ENCODE measurements at regions not wholly inside any gene's neighbourhood (a gene's known extent, or its start where the extent isn't known, plus 50 kb on each side); places are given as distances from the start of the nearest gene placed in this dataset.

- no peaks in the 10 kb centered on the region for H3K4me1 Mint-ChIP-seq (ENCODE audit: low read depth, unreplicated experiment)
- H3K27me3 ChIP-seq (ENCODE audit: insufficient read depth, low read length), result no peaks in the 10 kb centered on the region
- no peaks in the 10 kb centered on the region for H3K36me3 ChIP-seq (ENCODE audit: insufficient read depth, low read length)
- TF ChIP-seq EZH2 (IDR thresholded peaks at IDR 0.05; ENCODE audit: insufficient read depth, low read length), result no peak
- no peak for TF ChIP-seq CTCF (IDR thresholded peaks at IDR 0.05; ENCODE audit: insufficient read depth, low read depth, low read length)
- no peak overlapping the region for H3K4me2 ChIP-seq (ENCODE audit: low read length)
- no peak overlapping the region for H3K4me3 ChIP-seq (ENCODE audit: insufficient read depth, low read depth, low read length)
- no peaks in the 10 kb centered on the region for H3K79me2 ChIP-seq (ENCODE audit: insufficient read depth, low read length)
- H3K27ac Mint-ChIP-seq (ENCODE audit: unreplicated experiment), result no peak overlapping the region
- H3K27ac ChIP-seq (ENCODE audit: low read depth, low read length), result no peak overlapping the region
- no peaks in the 10 kb centered on the region for H3K9me3 ChIP-seq (ENCODE audit: insufficient read depth, low read depth, low read length)
- H3K27me3 Mint-ChIP-seq (ENCODE audit: low read depth, unreplicated experiment), result no peaks in the 10 kb centered on the region
- H3K9me3 Mint-ChIP-seq (ENCODE audit: unreplicated experiment), result peaks cover 8% of the 10 kb centered on the region
- FAIRE-seq, result no peak
- no peak overlapping the region for H3K9ac ChIP-seq (ENCODE audit: low read length)
- no peaks in the 10 kb centered on the region for H3K36me3 Mint-ChIP-seq (ENCODE audit: low read depth, unreplicated experiment)
- H4K20me1 ChIP-seq (ENCODE audit: insufficient read depth, low read length), result no peaks in the 10 kb centered on the region
- H3K4me1 ChIP-seq (ENCODE audit: insufficient read depth, low read length), result no peaks in the 10 kb centered on the region
- no peak for DNase-seq (ENCODE audit: low read depth)
- no peak overlapping the region for H2AFZ ChIP-seq (ENCODE audit: low read depth, low read length)
- H3K4me3 Mint-ChIP-seq (ENCODE audit: unreplicated experiment), result no peak overlapping the region
These were observed 394.9 kb upstream of the DPP6 start for GRCh38 chr7:153657182-153657800.

- DNase-seq (ENCODE audit: low read depth), result no peak
- H3K27me3 Mint-ChIP-seq (ENCODE audit: low read depth, unreplicated experiment), result no peaks in the 10 kb centered on the region
- FAIRE-seq, result no peak
- peaks cover 2% of the 10 kb centered on the region for H3K9me3 Mint-ChIP-seq (ENCODE audit: unreplicated experiment)
- Histone ChIP-seq H3K79me2 (ENCODE audit: insufficient read depth, low read length) (no peaks in the 10 kb centered on the region), H2AFZ (ENCODE audit: low read depth, low read length) (no peak overlapping the region), H3K9me3 (ENCODE audit: insufficient read depth, low read depth, low read length) (no peaks in the 10 kb centered on the region), H3K4me3 (ENCODE audit: insufficient read depth, low read depth, low read length) (no peak overlapping the region), H3K4me1 (ENCODE audit: insufficient read depth, low read length) (no peaks in the 10 kb centered on the region), H3K4me2 (ENCODE audit: low read length) (no peak overlapping the region), H3K27ac (ENCODE audit: low read depth, low read length) (no peak overlapping the region), H3K27me3 (ENCODE audit: insufficient read depth, low read length) (no peaks in the 10 kb centered on the region), H3K9ac (ENCODE audit: low read length) (no peak overlapping the region), H4K20me1 (ENCODE audit: insufficient read depth, low read length) (no peaks in the 10 kb centered on the region), H3K36me3 (ENCODE audit: insufficient read depth, low read length) (no peaks in the 10 kb centered on the region)
- no peak for TF ChIP-seq CTCF (IDR thresholded peaks at IDR 0.05; ENCODE audit: insufficient read depth, low read depth, low read length)
- no peak overlapping the region for H3K4me3 Mint-ChIP-seq (ENCODE audit: unreplicated experiment)
- H3K4me1 Mint-ChIP-seq (ENCODE audit: low read depth, unreplicated experiment), result no peaks in the 10 kb centered on the region
- H3K36me3 Mint-ChIP-seq (ENCODE audit: low read depth, unreplicated experiment), result no peaks in the 10 kb centered on the region
- H3K27ac Mint-ChIP-seq (ENCODE audit: unreplicated experiment), result no peak overlapping the region
These were observed 377.1 kb upstream of the DPP6 start for GRCh38 chr7:153675131-153675530.

- Histone ChIP-seq H3K27me3 (ENCODE audit: insufficient read depth, low read length) (no peaks in the 10 kb centered on the region), H3K36me3 (ENCODE audit: insufficient read depth, low read length) (no peaks in the 10 kb centered on the region), H3K9ac (ENCODE audit: low read length) (no peak overlapping the region), H3K4me2 (ENCODE audit: low read length) (no peak overlapping the region), H2AFZ (ENCODE audit: low read depth, low read length) (no peak overlapping the region), H3K4me1 (ENCODE audit: insufficient read depth, low read length) (no peaks in the 10 kb centered on the region), H3K9me3 (ENCODE audit: insufficient read depth, low read depth, low read length) (peaks cover 3% of the 10 kb centered on the region), H4K20me1 (ENCODE audit: insufficient read depth, low read length) (no peaks in the 10 kb centered on the region), H3K4me3 (ENCODE audit: insufficient read depth, low read depth, low read length) (no peak overlapping the region), H3K79me2 (ENCODE audit: insufficient read depth, low read length) (no peaks in the 10 kb centered on the region), H3K27ac (ENCODE audit: low read depth, low read length) (no peak overlapping the region)
- Mint-ChIP-seq H3K36me3 (ENCODE audit: low read depth, unreplicated experiment) (no peaks in the 10 kb centered on the region), H3K4me1 (ENCODE audit: low read depth, unreplicated experiment) (no peaks in the 10 kb centered on the region), H3K27me3 (ENCODE audit: low read depth, unreplicated experiment) (no peaks in the 10 kb centered on the region), H3K4me3 (ENCODE audit: unreplicated experiment) (no peak overlapping the region), H3K9me3 (ENCODE audit: unreplicated experiment) (no peaks in the 10 kb centered on the region), H3K27ac (ENCODE audit: unreplicated experiment) (no peak overlapping the region)
- TF ChIP-seq EZH2 (IDR thresholded peaks at IDR 0.05; ENCODE audit: insufficient read depth, low read length), result no peak
- TF ChIP-seq CTCF (IDR thresholded peaks at IDR 0.05; ENCODE audit: insufficient read depth, low read depth, low read length), result no peak
- DNase-seq (ENCODE audit: low read depth) (no peak), FAIRE-seq (no peak)
These were observed 369.6 kb upstream of the DPP6 start for GRCh38 chr7:153682628-153683027.
